ENCODE measurements at regions not wholly inside any gene's neighbourhood (a gene's known extent, or its start where the extent isn't known, plus 50 kb on each side); places are given as distances from the start of the nearest gene placed in this dataset.

- TF ChIP-seq CTCF (IDR thresholded peaks at IDR 0.05; ENCODE audit: low read length) (no peak), EZH2phosphoT487 (IDR thresholded peaks at IDR 0.05; ENCODE audit: low read length) (no peak), EZH2 (optimal IDR thresholded peaks at IDR 0.05; ENCODE audit: low read depth, low read length) (no peak)
Observed at GRCh38 chr6:113178349-113178748, 678.8 kb upstream of the MARCKS start.

All from MM.1S (cell line).